ENCODE measurements at regions not wholly inside any gene's neighbourhood (a gene's known extent, or its start where the extent isn't known, plus 50 kb on each side); places are given as distances from the start of the nearest gene placed in this dataset.
"Not testable (repeated sequence)": the region's sequence is repeated elsewhere in the genome, so short reads cannot be mapped to it uniquely, and the experiment has no call there.

DNA sequence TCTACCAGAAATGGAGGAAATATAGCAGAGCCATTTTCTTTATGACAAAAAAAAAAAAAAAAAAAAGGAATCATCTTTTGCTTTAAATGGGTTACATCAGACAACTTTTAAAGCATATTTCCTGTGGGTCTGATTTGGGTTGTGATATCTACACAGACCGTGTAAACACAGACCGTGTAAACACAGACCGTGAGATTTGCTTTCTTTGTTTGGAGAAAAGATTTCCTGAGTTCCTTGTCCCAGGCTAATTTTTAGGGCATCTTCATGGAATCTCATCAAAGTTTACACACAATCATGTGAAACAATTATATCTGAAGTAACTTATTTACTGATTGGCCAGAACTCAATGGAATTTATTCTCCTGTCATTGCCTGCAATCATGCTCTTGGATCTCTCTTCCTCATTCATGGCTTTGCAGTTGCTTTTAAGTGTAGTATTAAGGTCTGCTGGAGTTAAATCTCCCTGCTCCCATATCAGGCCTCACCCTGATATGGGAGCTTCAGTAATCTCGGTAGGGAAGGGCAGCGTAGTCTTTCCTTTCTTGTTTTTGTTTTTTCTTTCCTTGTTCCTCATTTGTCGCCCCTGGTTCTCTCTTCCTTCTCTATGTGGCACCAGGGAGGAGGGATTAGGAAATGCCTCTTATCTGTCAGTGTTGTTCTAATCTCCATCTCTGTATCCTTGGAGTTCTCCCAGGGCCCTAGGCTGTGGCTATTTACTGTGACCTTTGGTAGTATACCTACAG, 248.6 kb upstream of the JADE1 start:
- no peak for DNase-seq

DNA sequence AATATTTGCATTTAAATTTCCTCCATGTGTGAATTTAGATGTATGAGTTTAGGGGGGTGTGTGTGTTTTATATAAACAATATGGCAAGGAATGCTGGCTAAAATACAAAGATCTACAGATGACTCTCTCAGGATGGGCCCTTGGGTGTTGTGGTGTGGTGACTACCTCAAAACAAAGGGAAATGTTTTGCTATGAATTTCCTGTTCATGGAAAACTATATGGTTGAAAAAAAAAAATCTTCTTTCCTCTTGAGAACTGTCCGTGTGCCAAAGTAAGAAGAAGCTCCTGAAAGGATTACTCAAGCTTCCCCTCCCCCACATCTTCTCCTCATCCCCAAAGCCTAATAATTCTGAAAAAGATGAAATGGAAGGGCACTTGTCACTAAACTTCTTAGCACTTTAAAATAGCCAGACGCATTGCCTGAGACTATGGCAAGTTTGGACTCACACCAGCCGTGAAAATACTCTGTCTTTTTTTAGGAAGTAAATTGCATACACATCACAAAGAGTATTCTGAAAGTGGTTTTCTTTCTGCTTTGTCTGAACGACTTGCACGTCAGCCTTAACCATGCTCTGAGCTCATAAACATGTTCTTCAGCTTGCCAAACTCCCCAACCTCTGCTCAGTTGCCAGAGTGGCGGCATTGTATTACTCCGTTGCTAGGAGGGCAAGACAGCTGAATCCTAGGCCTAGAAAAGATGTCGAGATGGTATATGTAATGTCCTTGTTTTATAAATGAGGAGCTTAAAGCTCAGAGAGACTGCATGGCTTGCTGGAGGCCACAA, 250.4 kb upstream of the JADE1 start:
- DNase-seq = no peak

DNA sequence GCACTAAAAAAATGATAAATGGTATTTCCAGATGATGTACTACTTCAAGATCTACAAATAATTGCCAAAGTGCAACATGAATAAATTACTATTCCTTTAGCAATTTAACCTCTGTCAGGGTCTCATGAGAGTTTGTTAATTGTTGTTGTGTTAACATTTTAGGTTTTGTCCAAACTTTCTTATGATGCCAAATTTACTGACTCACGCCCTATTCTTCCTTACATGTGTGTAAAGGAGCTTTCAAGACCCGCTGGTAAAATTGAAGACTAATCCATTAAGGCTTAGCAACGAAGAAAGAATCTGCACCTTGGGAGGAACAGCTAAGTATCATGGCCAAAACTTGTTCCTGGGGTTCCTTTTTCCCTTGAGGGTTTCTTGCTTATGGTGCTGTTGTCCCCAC, 252.7 kb upstream of the JADE1 start:
- DNase-seq = no peak

DNA sequence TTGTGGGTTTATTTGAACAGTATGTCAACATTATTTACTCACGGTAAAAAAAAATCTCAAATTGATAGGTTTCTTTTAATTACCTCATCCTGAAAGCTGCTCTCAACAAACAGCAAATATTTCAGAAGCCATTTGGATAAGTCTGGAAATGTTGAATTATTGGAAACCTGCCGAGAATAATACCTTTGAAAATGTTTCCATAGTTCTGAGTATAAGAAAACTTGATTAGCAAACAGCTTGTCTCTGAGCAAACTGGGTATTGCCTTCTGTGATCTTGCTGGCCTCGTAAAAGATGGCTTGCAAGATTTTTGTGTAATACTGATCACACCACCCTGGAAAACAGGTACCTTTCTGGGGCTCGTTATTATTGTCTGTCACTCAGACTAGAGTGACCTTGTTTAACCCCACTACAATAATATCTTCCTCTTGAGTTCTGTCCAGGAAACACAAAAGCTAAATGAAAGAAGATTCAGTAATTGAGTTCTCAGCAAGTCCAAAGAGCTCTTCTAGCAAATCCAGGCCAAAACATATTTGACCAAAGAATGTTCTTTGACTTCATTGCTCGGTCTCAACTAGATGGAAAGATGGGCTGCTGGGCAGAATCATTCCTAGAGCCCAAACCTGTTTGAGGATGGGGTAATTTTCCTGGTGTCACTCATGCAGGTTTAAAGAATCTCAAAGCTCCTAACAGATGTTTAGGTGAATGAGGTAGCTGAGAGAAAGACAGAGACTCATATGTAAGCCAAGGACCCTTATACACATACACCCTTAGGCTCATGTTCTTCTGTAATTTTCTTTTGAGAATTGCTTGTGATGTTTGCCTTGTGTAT, 255.6 kb upstream of the JADE1 start:
- no peak for DNase-seq

DNA sequence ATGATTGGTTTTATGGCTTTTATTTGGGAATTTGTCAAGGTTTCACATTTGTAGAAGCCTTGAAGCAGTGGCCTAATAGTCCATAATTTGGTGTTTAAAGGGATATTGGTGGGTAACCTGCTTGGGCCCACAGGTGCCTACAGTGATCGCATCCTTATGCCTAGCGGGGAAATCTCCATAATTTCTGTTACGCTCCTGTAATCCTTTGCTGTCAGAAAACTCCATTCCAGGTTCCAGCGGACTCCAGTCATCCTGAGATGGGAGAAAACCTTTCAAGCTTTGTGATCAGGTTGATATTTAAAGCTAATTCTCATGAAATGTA, 257.0 kb upstream of the JADE1 start:
- DNase-seq = no peak

DNA sequence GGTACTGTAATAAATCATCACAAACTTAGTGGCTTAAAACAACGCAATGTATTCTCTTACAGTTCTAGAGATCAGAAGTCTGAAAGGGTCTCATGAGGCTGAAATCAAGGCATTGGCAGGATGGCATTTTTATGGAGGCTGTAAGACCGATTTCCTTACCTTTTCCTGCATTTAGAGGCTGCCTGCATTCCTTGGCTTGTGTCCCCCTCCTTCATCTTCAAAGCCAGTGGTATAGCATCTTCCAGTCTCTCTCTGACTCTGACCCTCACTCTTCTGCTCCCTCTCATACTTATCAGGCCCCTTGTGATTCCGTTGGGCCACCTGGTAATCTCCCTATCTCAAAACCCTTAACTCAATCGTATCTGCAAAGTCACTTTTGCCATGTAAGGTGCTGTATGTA, 258.2 kb upstream of the JADE1 start:
- no peak for DNase-seq

DNA sequence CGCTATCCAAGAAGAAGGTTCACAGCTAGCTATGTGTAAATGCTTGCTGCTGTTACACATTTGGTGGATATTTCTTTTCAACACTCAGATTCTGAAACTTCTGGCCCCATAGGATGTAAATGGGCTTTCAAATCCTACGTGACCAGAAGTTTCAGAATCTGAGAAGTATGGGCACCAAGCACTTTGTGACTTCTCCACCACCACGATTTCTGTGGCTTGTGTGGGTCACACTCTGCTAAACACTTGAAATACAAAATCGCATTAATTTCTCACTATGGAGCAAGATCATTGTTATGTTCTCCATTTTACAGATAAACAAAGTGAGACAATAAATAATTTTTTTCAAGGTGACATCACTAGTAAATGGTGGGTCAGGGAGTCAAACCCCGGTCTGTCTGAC, 259.4 kb upstream of the JADE1 start:
- DNase-seq = no peak

DNA sequence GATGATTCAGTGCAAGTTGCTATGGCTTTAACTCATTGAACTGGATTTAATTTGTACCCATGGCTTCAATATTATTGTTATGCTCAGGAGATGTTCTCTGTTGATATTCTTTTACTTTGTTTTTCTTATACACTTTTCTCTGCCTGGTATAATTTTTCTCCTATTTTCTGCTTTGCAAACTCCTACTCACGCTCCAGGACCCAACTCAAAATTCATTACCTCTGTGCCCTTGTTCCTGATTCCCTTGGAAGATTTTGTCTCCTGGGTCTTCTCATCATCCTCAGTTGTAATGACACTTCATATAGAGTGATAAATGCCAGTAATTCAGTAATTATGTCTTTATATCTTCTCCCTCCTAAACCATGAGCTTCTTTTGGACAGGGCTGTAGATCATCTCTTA, 259.9 kb upstream of the JADE1 start:
- DNase-seq = no peak

DNA sequence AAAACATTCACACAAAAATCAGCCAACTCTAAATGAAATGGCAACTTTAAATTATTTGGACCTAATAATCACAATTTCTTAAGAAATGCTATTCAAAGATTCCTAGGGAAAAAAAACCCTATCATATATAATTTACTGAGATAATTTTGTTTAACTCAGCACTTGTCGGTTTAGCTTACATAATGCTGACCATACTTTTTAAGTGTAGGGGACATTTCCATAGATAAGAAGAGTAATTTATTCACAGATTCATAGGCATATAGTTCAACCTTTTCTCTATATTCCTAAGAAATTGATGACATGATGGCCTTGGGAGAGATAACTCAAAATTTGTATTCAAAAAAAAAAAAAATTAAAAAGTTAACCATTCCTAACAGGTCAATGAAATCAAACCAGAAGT, 260.8 kb upstream of the PGRMC2 start:
- DNase-seq = no peak

DNA sequence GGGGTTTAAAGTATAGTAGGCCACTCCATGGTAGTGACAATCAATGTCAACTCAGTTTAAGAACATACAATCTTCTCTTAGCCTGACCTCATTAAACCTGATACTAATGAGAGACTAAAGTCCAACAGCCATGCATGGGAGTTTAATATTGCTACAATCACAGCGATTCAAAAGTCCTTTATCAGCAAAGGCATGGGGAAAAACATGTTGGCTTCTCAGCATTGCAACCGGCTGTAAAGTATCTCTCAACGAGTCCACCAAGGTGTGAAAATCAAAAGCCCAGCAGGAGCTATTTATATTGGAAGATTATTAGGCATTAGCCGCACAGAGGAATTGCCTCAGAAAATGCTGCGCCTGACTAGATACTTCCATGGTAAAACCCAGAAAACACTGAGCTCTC, 256.7 kb upstream of the PGRMC2 start:
- no peak for DNase-seq

DNA sequence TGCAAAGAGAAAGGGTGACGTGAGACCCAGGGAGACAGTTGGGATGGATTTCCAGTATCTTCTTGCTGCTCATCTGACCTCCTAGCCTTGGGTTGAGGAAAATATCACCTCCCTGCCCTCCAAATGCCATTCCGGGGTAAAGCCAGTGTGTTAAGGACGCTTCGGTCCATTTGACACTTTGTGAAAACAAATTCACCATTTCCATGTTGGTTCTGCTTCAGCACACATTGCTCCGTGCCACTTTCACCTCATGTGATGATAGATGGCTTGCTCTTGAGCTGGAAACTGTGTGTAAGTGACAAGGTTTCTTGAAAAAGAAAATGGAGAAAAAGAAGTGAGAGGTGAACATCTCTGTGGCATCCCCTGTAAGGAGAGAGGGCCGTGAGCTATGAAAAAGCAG, 256.1 kb upstream of the PGRMC2 start:
- no peak for DNase-seq

DNA sequence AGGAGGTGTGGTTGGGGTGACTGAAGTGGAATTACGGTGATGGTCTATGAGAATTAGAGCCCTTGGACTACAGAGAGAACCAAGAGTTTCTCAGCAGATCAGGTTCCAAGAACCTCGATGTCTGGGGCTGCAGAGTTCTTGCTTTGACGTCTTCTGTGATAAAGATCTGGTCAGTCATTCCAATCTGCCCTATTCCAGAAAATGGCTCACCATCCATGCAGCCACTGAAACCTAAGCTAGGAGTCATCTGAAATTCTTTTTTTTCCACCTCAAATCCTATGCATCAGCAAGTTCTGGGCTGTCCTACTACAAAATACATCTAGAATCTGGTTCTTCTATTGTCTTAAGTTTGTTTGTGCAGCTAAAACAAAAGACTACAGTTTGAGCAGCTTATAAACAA, 254.4 kb upstream of the PGRMC2 start:
- DNase-seq = no peak

DNA sequence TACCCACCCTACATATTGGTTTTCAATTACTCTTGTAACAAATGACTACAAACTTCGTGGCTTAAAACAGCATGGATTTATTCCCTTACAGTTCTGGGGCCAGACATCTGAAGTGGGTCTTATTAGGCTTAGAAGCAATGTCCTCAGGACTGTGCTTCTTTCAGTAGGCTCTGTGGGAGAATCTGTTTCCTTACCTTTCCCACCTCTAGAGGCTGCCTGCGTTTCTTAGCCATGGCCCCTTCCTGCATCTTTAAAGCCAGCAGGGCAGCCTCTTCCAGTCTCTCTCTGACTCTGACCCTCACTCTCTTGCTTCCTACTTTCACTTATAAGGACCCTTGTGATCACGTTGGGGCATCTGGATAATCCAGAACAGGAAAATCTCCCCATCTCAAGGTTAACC, 252.5 kb upstream of the PGRMC2 start:
- DNase-seq = no peak

DNA sequence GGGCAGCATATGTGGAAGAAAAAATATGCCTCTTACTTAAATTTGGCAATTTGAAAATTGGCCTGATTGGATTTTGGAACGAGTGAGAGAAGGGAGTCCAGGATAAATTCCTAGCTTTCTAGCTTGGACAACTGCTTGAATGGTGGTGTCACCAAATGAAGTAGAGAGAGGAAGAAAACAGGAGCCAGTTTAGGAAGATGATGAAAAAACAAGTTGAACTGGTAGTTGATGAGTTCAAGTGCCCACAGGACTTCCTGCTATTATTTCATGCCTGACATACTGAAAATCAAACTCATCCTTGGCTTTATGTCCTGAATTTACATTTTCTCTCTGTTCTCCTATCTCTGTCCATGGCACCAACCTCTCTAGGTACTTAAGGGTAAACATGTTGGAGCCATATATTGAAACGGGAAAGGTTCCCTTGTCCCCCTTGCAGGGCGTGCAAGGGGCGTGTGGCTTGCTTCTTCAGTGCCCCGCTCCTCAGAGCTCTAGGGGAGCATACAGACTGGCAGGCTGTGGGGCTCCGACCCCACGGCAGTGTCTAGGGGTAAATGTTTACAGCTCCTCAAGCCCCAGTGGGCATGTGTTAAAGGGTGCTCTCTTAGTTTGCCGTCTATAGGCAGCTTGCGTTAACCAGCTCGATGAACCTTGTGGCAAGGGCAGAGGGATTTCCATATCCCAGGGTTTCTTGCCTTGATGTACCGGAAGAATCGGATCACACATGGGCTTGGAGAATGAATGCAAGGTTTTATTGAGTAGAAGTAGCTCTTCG, 250.7 kb upstream of the PGRMC2 start:
- DNase-seq = no peak

DNA sequence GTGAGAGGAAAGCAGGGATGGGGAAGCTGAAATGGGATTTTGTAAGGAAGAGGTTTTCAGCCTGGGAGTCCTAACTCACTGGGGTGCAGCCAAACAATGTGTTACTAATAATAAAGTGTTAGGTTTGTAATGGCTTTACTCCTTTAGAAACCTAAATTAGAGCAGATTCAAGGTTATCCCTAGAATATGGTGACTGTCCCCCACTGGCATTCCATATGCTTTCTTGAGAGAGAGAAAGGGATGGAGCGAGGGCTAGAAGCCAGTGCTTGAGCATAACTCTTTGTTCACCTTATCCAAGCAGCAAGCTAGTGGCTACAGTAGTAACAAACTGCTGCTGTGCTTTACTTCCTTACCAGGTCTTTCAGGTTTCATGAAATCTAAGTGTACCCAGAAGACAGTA, 249.1 kb upstream of the PGRMC2 start:
- DNase-seq = no peak

DNA sequence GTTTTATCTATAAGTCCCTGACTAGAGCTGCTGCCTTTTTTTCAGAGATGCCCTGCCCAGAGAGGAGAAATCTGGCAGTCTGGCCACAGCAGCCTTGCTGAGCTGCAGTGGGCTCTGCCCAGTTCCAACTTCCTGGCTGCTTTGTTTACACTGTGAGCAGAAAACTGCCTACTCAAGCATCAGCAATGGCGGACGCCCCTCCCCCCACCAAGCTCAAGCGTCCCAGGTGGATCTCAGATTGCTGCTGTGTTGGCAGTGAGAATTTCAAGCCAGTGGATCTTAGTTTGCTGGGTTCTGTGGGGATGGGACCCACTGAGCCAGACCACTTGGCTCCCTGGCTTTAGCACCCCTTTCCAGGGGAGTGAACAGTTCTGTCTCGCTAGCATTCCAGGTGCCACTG, 247.9 kb upstream of the PGRMC2 start:
- DNase-seq = not testable (repeated sequence)

DNA sequence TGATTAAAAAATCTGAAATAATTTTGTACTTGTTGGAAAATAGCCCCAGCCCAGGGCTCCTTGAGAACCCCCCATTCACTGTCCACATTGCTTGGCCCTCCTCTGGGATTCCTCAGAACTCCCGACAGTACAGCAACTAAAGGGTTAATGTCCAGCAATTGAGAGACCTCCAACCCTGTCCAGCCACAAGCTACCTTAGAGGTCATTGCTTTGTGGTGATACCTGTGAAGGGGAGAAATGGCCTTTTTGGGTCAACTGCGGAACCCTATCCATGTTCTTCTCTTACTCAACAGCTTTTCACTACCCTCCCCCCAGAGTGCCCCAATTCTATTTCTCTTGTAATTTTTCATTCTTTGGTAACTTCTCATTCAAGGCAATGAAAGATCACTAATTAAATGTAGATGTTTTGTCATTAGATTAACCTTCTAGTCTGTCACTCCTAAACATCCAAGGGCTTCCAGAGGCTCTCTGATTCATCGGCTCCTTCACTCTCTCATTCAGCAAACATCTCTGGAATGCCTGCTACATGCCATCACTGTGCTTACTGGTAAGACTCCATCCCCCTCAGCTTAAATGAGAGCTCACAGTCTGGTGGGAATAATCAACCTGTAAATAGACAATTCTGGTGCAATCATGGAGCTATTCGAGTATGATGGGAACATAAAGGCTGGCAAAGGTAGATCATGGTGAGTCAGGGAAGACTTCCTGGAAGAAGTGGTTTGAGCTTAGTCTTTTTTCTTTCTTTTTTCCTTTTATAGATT, 241.4 kb upstream of the PGRMC2 start:
- no peak for DNase-seq

DNA sequence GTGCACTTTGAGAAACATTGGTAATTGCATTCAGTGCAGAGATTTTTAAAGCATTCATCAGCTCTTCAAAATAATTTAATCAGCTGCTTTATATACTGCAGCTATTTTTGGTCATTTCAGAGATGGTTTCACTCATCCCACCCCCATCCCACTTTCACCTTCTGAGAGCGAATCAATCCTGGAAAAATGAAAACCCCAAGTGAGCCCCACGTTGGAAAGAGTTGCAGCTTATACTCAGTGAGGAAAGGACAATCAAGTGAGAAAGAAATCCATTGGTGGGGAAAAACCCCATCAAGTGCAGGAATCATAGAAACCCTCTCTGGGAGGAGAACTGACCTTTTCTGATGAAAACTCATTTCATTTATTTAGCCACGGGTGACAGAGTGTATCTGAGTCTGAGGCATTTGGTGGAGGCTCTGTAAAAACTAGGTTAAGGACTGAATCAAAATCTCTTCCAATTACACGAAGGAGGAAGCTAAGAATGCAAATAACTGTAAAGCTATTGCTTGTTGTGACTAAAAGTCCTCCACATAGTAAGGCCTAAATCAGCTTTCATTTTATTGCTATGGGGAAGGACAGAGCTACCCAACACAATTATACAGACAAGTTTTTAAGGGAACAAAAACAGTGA, 240.4 kb upstream of the PGRMC2 start:
- no peak for DNase-seq

DNA sequence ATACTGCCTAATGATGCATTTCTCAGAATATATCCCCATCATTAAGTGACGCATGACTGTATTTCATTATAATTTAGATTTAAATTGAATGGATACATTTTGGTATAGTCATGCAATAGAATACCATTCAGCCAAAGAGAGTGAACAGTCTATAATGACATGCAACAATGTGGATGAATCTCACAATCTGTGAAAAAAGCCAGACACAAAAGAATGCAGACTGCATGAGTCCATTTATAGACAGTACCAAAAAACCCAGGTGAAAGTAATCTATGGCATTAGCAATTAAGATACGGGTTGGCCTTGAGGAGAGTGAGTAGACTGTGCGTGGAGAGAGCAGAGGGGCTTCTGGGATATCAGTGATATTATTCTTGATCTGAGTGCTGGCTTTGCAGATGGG, 239.7 kb upstream of the PGRMC2 start:
- no peak for DNase-seq

DNA sequence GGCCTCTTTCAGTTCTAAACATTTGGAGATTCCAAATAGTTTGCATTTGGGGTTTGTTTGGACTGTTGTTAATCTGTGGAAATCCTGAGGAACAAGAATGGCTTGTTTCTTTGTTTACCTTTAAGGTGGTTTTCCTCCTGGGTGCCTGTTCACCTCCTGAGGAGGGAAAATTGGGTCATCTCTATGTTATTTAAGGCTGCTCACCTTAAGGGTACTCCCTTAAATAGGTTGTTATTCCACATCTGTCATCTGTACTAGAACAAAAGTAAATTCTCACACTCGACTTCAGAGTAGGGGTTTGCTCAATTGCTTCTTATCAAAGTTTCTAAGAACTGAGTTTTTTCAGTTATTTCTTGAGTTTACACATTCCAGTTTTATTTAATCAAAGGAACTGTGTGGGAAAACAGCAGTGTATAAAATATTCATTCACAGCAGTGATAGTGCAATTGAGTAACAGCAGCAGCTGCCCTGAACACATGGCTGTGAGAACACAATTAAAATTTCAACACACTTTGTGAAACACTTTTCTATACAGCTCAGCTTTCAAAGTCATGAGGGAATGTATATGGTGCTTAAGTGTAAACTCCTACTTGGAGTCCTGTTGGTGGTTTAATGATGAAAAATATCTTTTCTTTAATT, 238.5 kb upstream of the PGRMC2 start:
- DNase-seq = no peak

DNA sequence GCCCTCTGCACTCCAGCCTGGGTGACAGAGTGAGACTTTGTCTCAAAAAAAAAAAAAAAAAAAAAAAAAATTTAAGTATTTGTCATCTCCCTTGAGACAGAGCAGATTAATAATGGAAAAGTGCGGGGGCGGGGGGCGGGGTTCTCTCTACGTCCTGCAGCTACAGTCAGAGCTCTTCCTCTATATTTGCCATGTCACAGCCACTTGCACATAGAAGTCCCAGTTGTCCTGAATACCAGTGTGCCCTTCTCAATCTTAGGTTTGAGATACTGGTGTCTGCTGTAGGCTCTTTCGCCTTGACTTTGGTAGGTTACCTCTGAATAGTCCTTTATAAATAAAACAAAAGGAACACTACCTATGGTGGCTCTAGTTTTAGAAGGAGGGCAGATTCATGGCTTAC, 237.8 kb upstream of the PGRMC2 start:
- no peak for DNase-seq

Data from activated naive CD4-positive, alpha-beta T cell treated with anti-CD3 and anti-CD28 coated beads, Interleukin-2, amount 50 U/mL, for 16 hours (primary cell).